Right cardiac atrium (tissue), 5 donors: ENCODE measurements at regions not wholly inside any gene's neighbourhood (a gene's known extent, or its start where the extent isn't known, plus 50 kb on each side); places are given as distances from the start of the nearest gene placed in this dataset.

Experiments
- ATAC-seq, 2 donors: fragments of 200-7000 bp; cut with Tn5 transposase; one replicate each; pipeline versions ENCODE4 v1.8.0 to v1.9.1; 2020; ENCODE audit warnings: moderate library complexity in 2 of 2, mild to moderate bottlenecking in 1 of 2
- DNase-seq, 3 donors: peaks; one replicate each; pipeline ENCODE4 v3.0.0-alpha.2; 2020
- H3K27ac ChIP-seq: one replicate; pipeline ENCODE4 v1.5.1; 2013; ENCODE audit warnings: mild to moderate bottlenecking, low read length, control low read depth, moderate library complexity
- H3K27me3 ChIP-seq: one replicate; pipeline ENCODE4 v1.6.1; 2013; ENCODE audit not compliant: control insufficient read depth, insufficient read depth
- H3K4me1 ChIP-seq: one replicate; pipeline ENCODE4 v1.6.1; 2013; ENCODE audit warnings: low read length; ENCODE audit not compliant: control insufficient read depth, insufficient read depth
- H3K4me3 ChIP-seq: one replicate; pipeline ENCODE4 v1.5.1; 2013; ENCODE audit warnings: low read length, control low read depth
- H3K9me3 ChIP-seq: one replicate; pipeline ENCODE4 v1.6.1; 2013; ENCODE audit warnings: low read length; ENCODE audit not compliant: control insufficient read depth
- WGBS: extraction: QIAGEN DNeasy Blood & Tissue Kit; methylation state at CpG from one replicate; pipeline ENCODE4 v1.1.7; 2013; 5-methylcytosine and 5-hydroxymethylcytosine counted together
- intact Hi-C, 4 donors: fragments of 100-400 bp; cut with DNase I; formaldehyde crosslinking; loops; one replicate each; pipeline versions ENCODE4 v1.11.0 to v1.14.0; 2022 to 2023
- donor health status: healthy with polysubstance abuse.
- donor health status: DM: no; HTN: yes; CAD: no.
- donor health status: DM: no; HTN: no; CAD: no.
- donor health status: DM: no; HTN: yes; CAD: no; lungs with severe emphysema.
- donor health status: DM: yes; HTN: yes; CAD: no.

DNA sequence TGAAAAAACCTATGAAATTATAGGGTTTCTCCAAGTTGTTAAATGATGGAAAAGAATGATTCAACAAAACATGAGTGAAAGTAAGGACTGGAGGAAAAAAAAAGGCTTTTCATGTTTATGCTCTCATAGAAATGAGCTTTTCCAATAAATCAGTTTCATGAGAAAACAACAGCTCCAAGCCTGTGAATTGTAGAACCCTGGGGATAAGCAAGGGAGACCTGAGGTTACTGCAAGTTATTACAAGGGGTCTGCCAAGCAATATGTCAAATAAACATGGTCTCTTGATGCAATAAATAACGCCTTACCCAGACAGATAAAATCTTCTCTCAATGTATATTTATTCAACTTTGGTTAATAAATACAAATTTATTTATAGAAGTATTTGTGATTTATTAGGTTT, 577.9 kb upstream of the GCFC2 start:
- 41% methylated on average over 1 of the region's 1 CpG for WGBS
- Histone ChIP-seq H3K4me3 (no peak overlapping the region), H3K27me3 (no peaks in the 10 kb centered on the region), H3K27ac (no peak overlapping the region), H3K4me1 (no peaks in the 10 kb centered on the region), H3K9me3 (no peaks in the 10 kb centered on the region)
- ATAC-seq (no peak), DNase-seq (no peak)
- intact Hi-C loops = no loop called here

DNA sequence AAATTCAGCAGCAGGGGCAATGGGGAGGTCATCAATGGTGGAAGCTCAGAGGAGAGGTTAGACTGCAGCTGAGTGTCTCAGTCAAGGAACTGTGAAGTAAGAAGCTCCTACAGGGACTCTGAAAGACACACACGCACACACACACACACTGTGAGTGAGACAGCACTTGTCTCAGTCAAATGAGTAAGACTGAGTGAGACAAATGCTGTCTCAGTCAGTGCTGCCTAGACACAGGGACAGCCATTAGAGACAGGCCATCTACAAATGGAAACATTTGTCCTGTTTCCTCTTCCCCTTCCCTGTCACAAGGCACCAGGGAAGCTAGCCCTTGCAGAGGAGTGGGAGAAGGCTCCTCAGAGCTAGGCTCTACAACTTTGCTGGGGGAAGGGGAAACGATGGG, 577.4 kb upstream of the GCFC2 start:
- no peaks in the 10 kb centered on the region for H3K4me1 ChIP-seq
- H3K4me3 ChIP-seq = no peak overlapping the region
- H3K27ac ChIP-seq = no peak overlapping the region
- H3K27me3 ChIP-seq = no peaks in the 10 kb centered on the region
- no peak for DNase-seq
- WGBS = 71% methylated on average over 2 of the region's 2 CpGs
- H3K9me3 ChIP-seq = no peaks in the 10 kb centered on the region
- intact Hi-C loops = no loop called here
- no peak for ATAC-seq

DNA sequence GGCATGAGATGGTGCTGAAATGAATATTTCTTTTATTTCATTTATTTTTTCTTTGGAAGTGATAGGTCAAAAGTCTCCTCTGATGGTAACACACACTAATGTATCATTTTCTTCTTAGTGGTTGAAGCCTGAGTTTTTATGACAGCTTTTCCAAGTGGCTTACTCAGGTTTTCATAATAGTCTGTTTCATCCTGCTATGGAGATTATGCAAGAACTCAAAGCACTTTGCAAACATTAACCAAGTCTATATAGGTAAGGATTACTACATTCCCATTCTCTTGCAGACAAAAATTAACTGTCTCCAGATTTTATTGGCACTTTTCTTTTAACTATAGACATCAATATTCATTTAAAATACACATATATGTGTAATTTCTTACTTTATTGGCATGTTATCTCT, 572.6 kb upstream of the GCFC2 start:
- ATAC-seq = no peak

DNA sequence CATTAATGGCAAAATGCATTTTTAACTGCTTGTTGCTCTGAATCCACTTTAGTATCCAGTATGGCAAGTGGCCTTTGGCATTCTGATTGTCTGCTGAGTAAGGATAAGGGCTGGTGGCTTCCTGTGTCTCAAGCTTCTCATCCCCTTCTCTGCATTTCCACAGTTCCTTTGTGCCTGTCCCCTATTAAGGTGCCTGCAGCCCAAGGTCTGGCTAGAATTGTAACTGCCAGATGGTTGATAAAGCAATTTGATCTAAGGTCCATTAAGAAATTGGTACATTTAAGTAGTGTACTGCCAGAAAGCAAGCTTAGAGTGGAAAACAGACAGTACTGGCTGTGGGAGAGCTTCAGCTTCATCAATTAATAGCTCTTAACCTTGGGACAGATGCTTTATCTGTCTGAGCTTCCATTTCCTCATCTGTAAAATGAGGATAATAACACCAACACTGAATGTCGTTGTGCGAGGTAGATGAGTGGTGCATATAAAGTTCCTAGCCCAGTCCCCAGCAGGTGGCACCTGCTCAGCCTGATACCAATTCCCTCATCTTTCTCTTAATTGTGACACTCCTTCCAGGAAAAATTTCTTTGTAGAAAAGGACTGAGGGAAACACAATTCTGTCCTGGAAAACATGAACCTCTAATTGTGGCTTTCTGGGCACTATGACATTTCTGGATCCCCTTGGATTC, 570.6 kb upstream of the GCFC2 start:
- ATAC-seq = no peak
- no peaks in the 10 kb centered on the region for H3K4me1 ChIP-seq
- intact Hi-C loops = no loop called here
- no peak overlapping the region for H3K27ac ChIP-seq
- H3K4me3 ChIP-seq = no peak overlapping the region
- 79% methylated on average over 2 of the region's 2 CpGs for WGBS
- H3K27me3 ChIP-seq = no peaks in the 10 kb centered on the region
- no peaks in the 10 kb centered on the region for H3K9me3 ChIP-seq
- no peak for DNase-seq

More for the DNA sequence above, 572.6 kb upstream of the GCFC2 start:
- Histone ChIP-seq H3K4me1 (no peaks in the 10 kb centered on the region), H3K4me3 (no peak overlapping the region), H3K9me3 (no peaks in the 10 kb centered on the region), H3K27me3 (no peaks in the 10 kb centered on the region), H3K27ac (no peak overlapping the region)
- no peak for DNase-seq
- intact Hi-C loops = no loop called here

DNA sequence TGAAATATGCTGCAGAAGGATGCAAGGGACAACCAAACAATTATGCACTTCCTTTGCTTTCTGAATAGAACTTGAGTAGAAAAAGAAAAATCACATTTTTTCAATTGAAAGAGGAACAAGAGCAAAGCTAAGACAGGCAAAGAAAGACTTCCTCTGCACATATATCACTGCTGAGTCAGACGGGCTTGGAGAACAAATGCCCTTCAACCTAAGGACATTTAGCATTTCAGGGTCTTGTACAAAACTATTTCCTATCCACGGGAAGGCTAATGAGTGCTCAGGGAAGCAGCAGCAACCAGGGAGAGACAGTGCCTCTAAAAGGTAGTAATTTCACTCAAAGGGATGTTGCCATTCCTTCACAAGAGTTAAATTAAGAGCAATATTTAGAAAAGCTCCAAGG, 570.0 kb upstream of the GCFC2 start:
- WGBS = 20% methylated on average over 2 of the region's 2 CpGs
- ATAC-seq (no peak), DNase-seq (no peak)
- H3K27me3 ChIP-seq = no peaks in the 10 kb centered on the region
- H3K4me1 ChIP-seq = no peaks in the 10 kb centered on the region
- H3K4me3 ChIP-seq = no peak overlapping the region
- no peak overlapping the region for H3K27ac ChIP-seq
- no peaks in the 10 kb centered on the region for H3K9me3 ChIP-seq
- intact Hi-C loops = no loop called here

DNA sequence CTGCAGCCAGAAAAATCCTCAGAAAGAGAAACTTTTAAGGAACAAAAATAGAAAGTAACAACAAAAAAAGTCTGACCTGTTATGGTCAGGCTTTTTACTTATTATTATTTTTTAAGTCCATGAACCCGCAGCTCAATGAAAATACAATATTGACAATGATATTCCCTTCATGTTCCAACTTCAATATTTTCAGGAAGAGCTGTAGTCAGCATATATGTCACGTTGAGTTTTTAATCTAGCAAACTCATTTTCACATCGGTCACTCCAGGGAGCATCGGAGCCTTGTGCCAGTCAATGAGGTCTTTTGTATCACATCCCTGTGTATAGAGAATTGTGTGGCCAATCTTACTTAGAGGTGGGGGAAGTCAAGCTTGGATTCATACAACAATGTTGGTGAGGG, 568.4 kb upstream of the GCFC2 start:
- ATAC-seq (no peak), DNase-seq (no peak)
- H3K27me3 ChIP-seq = no peaks in the 10 kb centered on the region
- no peaks in the 10 kb centered on the region for H3K4me1 ChIP-seq
- H3K27ac ChIP-seq = no peak overlapping the region
- intact Hi-C loops = no loop called here
- WGBS = 60% methylated on average over 4 of the region's 4 CpGs
- no peak overlapping the region for H3K4me3 ChIP-seq
- H3K9me3 ChIP-seq = no peaks in the 10 kb centered on the region

- DNase-seq = no peak
- no peaks in the 10 kb centered on the region for H3K27me3 ChIP-seq
- ATAC-seq = no peak
- H3K4me3 ChIP-seq = no peak overlapping the region
- H3K4me1 ChIP-seq = no peaks in the 10 kb centered on the region
- H3K27ac ChIP-seq = no peak overlapping the region
- WGBS = 88% methylated on average over 4 of the region's 4 CpGs
- no peaks in the 10 kb centered on the region for H3K9me3 ChIP-seq
- intact Hi-C loops = no loop called here
Observed at GRCh38 chr2:76275788-76276187, 565.1 kb upstream of the GCFC2 start.

DNA sequence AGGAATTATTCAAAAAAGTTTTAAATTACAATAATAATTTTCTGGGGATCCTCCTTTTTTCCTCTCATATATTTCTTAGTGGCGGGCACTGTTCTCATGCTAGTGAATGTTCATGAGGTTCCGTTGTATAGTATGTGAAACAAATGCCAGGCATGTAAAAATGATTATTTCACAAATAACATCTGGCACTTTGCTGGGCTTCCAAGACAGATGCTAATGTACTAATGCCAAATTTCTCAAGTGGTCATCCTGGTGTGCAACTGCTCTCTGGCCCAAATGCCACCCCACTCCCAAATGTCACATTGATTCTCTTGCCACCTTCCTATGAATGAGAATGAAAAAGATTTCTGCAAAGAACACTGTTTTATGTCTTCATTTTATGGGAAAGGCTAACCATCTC, 564.0 kb upstream of the GCFC2 start:
- no peak for ATAC-seq
- no peak overlapping the region for H3K4me3 ChIP-seq
- WGBS = 95% methylated on average over 2 of the region's 2 CpGs
- no peaks in the 10 kb centered on the region for H3K4me1 ChIP-seq
- no peak for DNase-seq
- no peaks in the 10 kb centered on the region for H3K9me3 ChIP-seq
- no peak overlapping the region for H3K27ac ChIP-seq
- no peaks in the 10 kb centered on the region for H3K27me3 ChIP-seq
- intact Hi-C loops = no loop called here

- Histone ChIP-seq H3K9me3 (no peaks in the 10 kb centered on the region), H3K27ac (no peak overlapping the region), H3K4me1 (no peaks in the 10 kb centered on the region), H3K27me3 (no peaks in the 10 kb centered on the region), H3K4me3 (no peak overlapping the region)
- intact Hi-C loops = no loop called here
- no peak for DNase-seq
- no peak for ATAC-seq
Observed at GRCh38 chr2:76274160-76274559, 563.4 kb upstream of the GCFC2 start.

GRCh38 chr2:76270096-76270710, 559.5 kb upstream of the GCFC2 start:
- WGBS = 81% methylated on average over 4 of the region's 4 CpGs
- intact Hi-C loops = no loop called here
- Histone ChIP-seq H3K9me3 (no peaks in the 10 kb centered on the region), H3K27me3 (no peaks in the 10 kb centered on the region), H3K27ac (no peak overlapping the region), H3K4me3 (no peak overlapping the region), H3K4me1 (no peaks in the 10 kb centered on the region)
- no peak for DNase-seq
- no peak for ATAC-seq

GRCh38 chr2:76268902-76269620, 558.3 kb upstream of the GCFC2 start:
- Histone ChIP-seq H3K4me1 (no peaks in the 10 kb centered on the region), H3K27me3 (no peaks in the 10 kb centered on the region), H3K9me3 (no peaks in the 10 kb centered on the region), H3K4me3 (no peak overlapping the region), H3K27ac (no peak overlapping the region)
- 44% methylated on average over 5 of the region's 5 CpGs for WGBS
- intact Hi-C loops = no loop called here
- DNase-seq = no peak
- no peak for ATAC-seq
